Keratinocyte (primary cell): ENCODE measurements at regions not wholly inside any gene's neighbourhood (a gene's known extent, or its start where the extent isn't known, plus 50 kb on each side); places are given as distances from the start of the nearest gene placed in this dataset.

Source experiments
- DNase-seq: peaks from one replicate; pipeline ENCODE4 v3.0.0-alpha.2; 2011; ENCODE audit warnings: low read depth, missing footprints, low spot score
- FAIRE-seq: peaks from 2 replicates; lab custom pipeline; 2011; peaks lifted over from hg19 to GRCh38; lab: Jason Lieb, UNC
- H2AFZ ChIP-seq: 2 replicates; pipeline ENCODE4 v1.6.0; 2012; ENCODE audit warnings: low read length, control low read depth, inconsistent platforms; ENCODE audit not compliant: control insufficient read depth
- H3K27ac ChIP-seq: 2 replicates; pipeline ENCODE4 v1.5.1; 2011; ENCODE audit warnings: low read length; ENCODE audit not compliant: control insufficient read depth, insufficient read depth
- H3K27me3 ChIP-seq: 3 replicates; pipeline ENCODE4 v1.6.0; 2011; ENCODE audit warnings: low read length; ENCODE audit not compliant: control insufficient read depth, insufficient read depth; ENCODE audit errors: extremely low read depth
- H3K36me3 ChIP-seq, 2 experiments: 2 replicates in 1 of 2; 3 replicates in 1 of 2; pipeline ENCODE4 v1.5.1; 2011; ENCODE audit warnings: low read length in 2 of 2, mild to moderate bottlenecking in 1 of 2; ENCODE audit not compliant: control insufficient read depth in 2 of 2, insufficient read depth in 2 of 2; ENCODE audit errors: extremely low read depth in 1 of 2
- H3K4me1 ChIP-seq: 3 replicates; pipeline ENCODE4 v1.5.1; 2011; ENCODE audit warnings: low read length; ENCODE audit not compliant: control insufficient read depth, insufficient read depth; ENCODE audit errors: extremely low read depth
- H3K4me2 ChIP-seq: 3 replicates; pipeline ENCODE4 v1.6.0; 2011; ENCODE audit warnings: low read depth, low read length; ENCODE audit not compliant: control insufficient read depth, insufficient read depth; ENCODE audit errors: extremely low read depth
- H3K4me3 ChIP-seq, 3 experiments: fragments of 200-600 bp in 1 of 3; sonication (generic) in 1 of 3; 2 replicates in 2 of 3; 3 replicates in 1 of 3; pipeline ENCODE4 v1.5.1; 2011 to 2016; ENCODE audit warnings: low read length in 3 of 3, mild to moderate bottlenecking in 3 of 3, control low read depth in 2 of 3, inconsistent platforms in 1 of 3, low read depth in 1 of 3, mixed read lengths in 1 of 3, mixed run types in 1 of 3, moderate library complexity in 1 of 3; ENCODE audit not compliant: control insufficient read depth in 2 of 3, insufficient read depth in 2 of 3; ENCODE audit errors: extremely low read depth in 1 of 3
- H3K79me2 ChIP-seq: 2 replicates; pipeline ENCODE4 v1.6.0; 2012; ENCODE audit warnings: low read length; ENCODE audit not compliant: control insufficient read depth, insufficient read depth
- H3K9ac ChIP-seq: 3 replicates; pipeline ENCODE4 v1.6.0; 2011; ENCODE audit warnings: low read length; ENCODE audit not compliant: control insufficient read depth, insufficient read depth; ENCODE audit errors: extremely low read depth
- H3K9me1 ChIP-seq: 3 replicates; pipeline ENCODE4 v1.6.0; 2011; ENCODE audit warnings: low read length; ENCODE audit not compliant: control insufficient read depth, insufficient read depth; ENCODE audit errors: extremely low read depth
- H3K9me3 ChIP-seq: 2 replicates; pipeline ENCODE4 v1.5.1; 2012; ENCODE audit warnings: low read depth, low read length; ENCODE audit not compliant: control insufficient read depth
- H4K20me1 ChIP-seq: 3 replicates; pipeline ENCODE4 v1.6.0; 2011; ENCODE audit warnings: low read length; ENCODE audit not compliant: control insufficient read depth, insufficient read depth; ENCODE audit errors: extremely low read depth
- CTCF ChIP-seq, 3 experiments: IDR thresholded peaks in 1 of 3; conservative IDR thresholded peaks in 1 of 3; optimal IDR thresholded peaks in 1 of 3; 2 replicates in 2 of 3; 3 replicates in 1 of 3; pipeline versions ENCODE3 to v1.5.1; 2011; ENCODE audit warnings: low read length in 3 of 3, mild to moderate bottlenecking in 3 of 3, moderate library complexity in 2 of 3, control low read depth in 1 of 3, inconsistent platforms in 1 of 3; ENCODE audit not compliant: insufficient read depth in 2 of 3; ENCODE audit errors: extremely low read depth in 1 of 3
- EZH2 ChIP-seq: IDR thresholded peaks from one replicate; pipeline ENCODE4 v1.6.1; 2012; ENCODE audit warnings: inconsistent platforms, mild to moderate bottlenecking, low read length, moderate library complexity
- dilution Hi-C: fragments of 300-500 bp; cut with MboI; formaldehyde crosslinking; loops from one replicate; pipeline ENCODE4 v1.7.0; 2020; ENCODE audit warnings: low sequenced_read_pairs; ENCODE audit not compliant: extremely low pct_ligation_motif_present

- no peaks in the 10 kb centered on the region for H3K27me3 ChIP-seq
- H3K4me2 ChIP-seq: no peak overlapping the region
- H2AFZ ChIP-seq: no peak overlapping the region
- H3K79me2 ChIP-seq: no peaks in the 10 kb centered on the region
- no peaks in the 10 kb centered on the region for H3K9me3 ChIP-seq
- no peaks in the 10 kb centered on the region for H3K4me1 ChIP-seq
- H3K36me3 ChIP-seq: no peaks in the 10 kb centered on the region
- H3K4me3 ChIP-seq: no peak overlapping the region
- dilution Hi-C loops: no loop called here
- FAIRE-seq: no peak
- DNase-seq: no peak
- H3K9ac ChIP-seq: no peak overlapping the region
- TF ChIP-seq CTCF (optimal IDR thresholded peaks at IDR 0.05 in 1 of 3, IDR thresholded peaks at IDR 0.05 in 1 of 3, conservative IDR thresholded peaks at IDR 0.05 in 1 of 3; ENCODE audit: extremely low read depth in 1 of 3, insufficient read depth in 2 of 3, low read length in 3 of 3) (no peak), EZH2 (no peak)
- H3K9me1 ChIP-seq: no peaks in the 10 kb centered on the region
- no peak overlapping the region for H3K27ac ChIP-seq
- no peaks in the 10 kb centered on the region for H4K20me1 ChIP-seq
Observed at GRCh38 chr5:23136958-23137357, 283.8 kb upstream of the CDH12 start.

GRCh38 chr5:23132231-23132630 is 279.1 kb upstream of the CDH12 start:
- dilution Hi-C loops: no loop called here
- H3K4me2 ChIP-seq: no peak overlapping the region
- no peak for FAIRE-seq
- H3K27me3 ChIP-seq: no peaks in the 10 kb centered on the region
- H4K20me1 ChIP-seq: no peaks in the 10 kb centered on the region
- no peak for DNase-seq
- no peaks in the 10 kb centered on the region for H3K9me1 ChIP-seq
- no peaks in the 10 kb centered on the region for H3K9me3 ChIP-seq
- H3K9ac ChIP-seq: no peak overlapping the region
- H3K4me1 ChIP-seq: no peaks in the 10 kb centered on the region
- no peak overlapping the region for H3K4me3 ChIP-seq
- no peaks in the 10 kb centered on the region for H3K36me3 ChIP-seq
- H3K27ac ChIP-seq: no peak overlapping the region
- TF ChIP-seq CTCF (optimal IDR thresholded peaks at IDR 0.05 in 1 of 3, IDR thresholded peaks at IDR 0.05 in 1 of 3, conservative IDR thresholded peaks at IDR 0.05 in 1 of 3; ENCODE audit: extremely low read depth in 1 of 3, insufficient read depth in 2 of 3, low read length in 3 of 3) (no peak), EZH2 (no peak)
- H2AFZ ChIP-seq: no peak overlapping the region
- H3K79me2 ChIP-seq: no peaks in the 10 kb centered on the region
